Right forelimb (tissue), 1 donor: ENCODE measurements at regions not wholly inside any gene's neighbourhood (a gene's known extent, or its start where the extent isn't known, plus 50 kb on each side); places are given as distances from the start of the nearest gene placed in this dataset.

ENCODE experiments used
- DNase-seq: peaks from one replicate; pipeline ENCODE4 v3.0.0-alpha.2; 2018

DNA sequence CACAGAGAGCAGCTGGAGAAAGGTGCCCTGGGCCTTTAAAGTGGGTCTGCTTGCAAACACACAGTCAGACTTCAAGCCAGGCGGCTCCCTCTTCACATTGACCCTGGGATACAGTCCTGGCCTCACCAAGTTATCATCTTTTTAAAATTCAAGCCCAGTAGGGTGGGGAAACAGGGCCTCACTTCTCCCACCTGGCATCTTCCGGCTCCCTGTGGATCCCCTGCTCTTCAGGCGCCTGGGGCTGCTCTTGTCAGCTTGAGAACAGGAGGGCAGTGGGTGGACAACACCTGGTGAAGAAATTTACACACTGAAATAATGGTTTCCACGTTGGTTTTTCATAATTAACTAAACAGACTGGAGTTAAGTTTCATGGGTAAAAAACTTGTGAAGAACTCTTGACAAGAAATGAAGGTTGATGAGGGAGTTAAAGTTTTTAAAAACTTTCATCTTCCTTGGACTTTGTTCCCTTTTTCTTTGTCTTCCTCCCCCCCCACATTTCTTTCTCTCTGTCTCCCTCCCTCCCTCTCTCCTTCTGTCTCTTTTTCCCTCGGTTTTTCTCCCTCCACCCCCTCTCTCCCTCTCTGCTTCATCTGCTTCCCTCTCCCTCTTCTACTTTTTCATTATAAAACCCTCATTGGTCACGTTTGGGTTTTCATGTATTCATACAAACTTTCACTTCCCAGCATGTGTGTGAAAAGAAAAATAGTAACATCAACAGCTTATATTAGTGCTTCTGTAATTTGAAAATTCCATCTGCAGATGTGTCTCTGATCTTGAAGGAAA lies 219.6 kb downstream of the DMRT2 start:
- no peak for DNase-seq

GRCh38 chr9:1271367-1271766 lies 221.2 kb downstream of the DMRT2 start:
- no peak for DNase-seq

GRCh38 chr9:1271786-1272185 lies 221.6 kb downstream of the DMRT2 start:
- DNase-seq, result no peak

- DNase-seq, result no peak
Observed at GRCh38 chr9:1272488-1272887, 222.3 kb downstream of the DMRT2 start.

GRCh38 chr9:1273859-1274258 lies 223.7 kb downstream of the DMRT2 start:
- no peak for DNase-seq

DNA sequence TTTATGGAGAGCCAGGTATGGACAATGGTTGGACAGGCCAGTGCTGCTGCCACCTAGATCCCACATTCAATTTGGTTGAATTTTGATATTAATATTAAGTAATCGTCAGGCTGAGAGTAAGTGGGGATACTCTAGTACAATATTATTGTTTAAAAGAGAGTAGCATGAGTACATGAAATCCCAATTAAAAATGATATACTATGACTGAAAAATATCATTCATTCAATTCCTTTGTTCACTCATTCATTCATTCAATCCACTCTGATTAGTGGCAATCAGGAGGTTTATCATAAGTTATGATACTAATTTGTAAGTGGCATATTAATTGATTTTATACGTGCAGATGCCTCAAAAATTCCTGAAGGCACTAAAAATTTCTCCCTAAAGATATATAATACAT lies 224.2 kb downstream of the DMRT2 start:
- no peak for DNase-seq

DNA sequence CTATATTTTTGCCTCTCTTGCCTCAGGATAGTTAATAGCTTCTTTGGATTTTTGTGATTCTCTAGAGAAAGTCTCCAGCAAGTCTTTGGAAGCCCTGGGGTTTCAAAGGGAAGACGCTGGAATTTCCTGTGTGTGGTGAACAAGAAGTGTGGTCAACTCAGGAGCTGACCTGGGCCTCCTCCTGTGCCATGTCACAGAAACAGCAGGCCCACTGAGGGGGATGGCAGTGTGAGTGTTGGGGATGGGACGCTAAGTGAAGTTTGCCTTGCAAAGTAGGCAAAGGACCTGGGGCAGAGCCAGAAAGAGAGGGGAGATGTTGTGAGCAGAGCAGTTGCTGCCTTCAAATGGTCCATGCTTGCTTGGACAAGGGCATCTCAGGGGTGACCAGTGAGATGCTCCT lies 226.3 kb downstream of the DMRT2 start:
- no peak for DNase-seq

DNA sequence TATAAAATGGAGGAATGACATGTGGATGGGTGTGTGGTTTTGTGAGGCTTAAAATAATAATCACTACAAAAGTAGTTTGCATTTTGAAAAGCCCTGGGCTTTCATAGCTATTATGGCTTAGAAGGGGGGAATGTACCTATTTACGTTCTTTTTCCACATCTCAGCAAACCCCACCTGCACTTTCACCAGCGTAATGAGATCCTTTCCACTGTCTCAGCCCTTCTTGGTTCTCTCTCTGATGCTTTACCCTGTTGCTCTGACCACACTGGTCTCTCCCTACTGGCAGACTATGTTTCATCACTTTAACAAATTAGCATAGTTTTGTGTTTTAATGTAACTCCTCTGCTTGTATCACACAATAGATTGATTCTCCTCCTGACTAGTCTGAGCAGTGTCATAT lies 234.6 kb downstream of the DMRT2 start:
- DNase-seq, result no peak

GRCh38 chr9:1285526-1285925 lies 235.4 kb downstream of the DMRT2 start:
- no peak for DNase-seq

DNA sequence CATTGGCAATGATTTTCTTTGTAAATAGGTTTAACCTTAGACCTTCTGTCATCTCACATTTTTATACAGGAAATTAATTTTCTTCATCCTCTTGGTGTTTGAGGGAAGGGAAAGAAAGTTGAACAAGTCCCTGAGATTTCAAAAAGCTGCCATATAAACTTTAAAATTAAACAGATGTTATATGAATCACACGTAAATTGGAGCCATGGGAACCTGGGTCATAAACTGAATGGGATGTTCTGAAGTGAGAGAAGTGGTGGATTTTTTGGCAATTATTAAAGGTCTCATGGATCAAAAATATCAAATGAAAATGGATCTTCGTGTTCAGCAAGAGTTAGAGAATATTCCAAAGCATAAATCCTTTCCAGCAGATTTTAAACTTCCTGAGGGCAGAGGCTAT lies 242.2 kb downstream of the DMRT2 start:
- no peak for DNase-seq

- DNase-seq, result no peak
Observed at GRCh38 chr9:1294641-1295258, 244.6 kb downstream of the DMRT2 start.

DNA sequence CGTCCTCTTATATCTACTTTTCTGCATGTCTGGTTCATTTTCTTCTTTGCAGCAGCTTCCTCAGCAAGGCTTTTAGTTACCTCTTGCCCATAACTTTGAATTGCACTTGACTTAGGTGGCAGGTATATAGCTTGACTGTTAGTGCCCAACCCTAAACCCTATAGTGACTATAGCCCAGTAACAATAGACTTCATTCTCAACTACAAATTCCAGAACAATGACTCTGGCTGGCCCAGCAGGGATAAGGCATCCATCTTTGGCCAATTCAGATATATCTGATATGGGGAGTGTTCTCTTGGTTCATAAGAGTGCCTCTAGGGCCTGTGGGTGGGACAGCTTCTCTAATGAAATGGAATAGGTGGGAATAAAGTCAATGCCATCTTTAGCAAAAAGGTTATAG lies 246.2 kb downstream of the DMRT2 start:
- DNase-seq, result no peak

DNA sequence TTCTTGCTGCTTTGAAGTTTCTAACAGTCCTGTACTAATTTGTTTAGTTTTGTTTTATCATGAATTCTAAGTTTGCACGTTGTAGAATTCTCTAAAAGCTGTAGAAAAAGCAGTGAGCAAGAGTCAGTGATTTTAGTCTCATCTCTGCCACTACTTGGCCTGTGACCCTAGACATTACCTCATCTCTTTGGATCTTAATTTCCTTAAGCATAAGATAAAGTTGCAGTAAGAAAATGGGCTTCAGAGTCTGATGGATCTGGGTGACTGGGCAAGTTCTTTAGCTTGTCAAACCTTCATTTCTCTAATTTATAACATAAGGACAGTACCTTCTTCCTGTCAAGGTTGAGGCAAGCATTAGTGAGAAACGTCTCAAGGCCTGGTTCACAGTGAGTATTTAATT lies 247.9 kb downstream of the DMRT2 start:
- DNase-seq, result no peak

GRCh38 chr9:1300941-1301340 lies 250.8 kb downstream of the DMRT2 start:
- no peak for DNase-seq

DNA sequence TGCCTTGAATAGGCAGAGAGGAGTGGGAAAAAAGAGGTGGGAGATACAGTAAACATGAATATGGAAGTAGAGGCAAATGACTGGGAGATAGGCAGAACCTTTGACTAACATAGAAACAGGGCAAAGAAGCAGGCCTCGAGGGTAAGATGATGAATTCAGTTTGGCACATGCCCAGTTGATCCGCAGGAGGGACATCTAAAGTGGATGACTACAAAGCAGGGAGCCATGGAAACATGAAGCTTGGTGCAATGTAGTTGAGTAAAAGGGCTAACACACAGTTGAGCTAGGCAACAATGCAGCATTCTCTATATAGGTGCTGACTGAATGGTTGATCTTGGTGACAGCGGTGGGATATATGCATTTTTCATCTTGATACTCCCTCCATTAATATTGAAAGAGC lies 253.8 kb downstream of the DMRT2 start:
- no peak for DNase-seq

- DNase-seq, result no peak
Observed at GRCh38 chr9:1311462-1312042, 261.4 kb downstream of the DMRT2 start.

DNA sequence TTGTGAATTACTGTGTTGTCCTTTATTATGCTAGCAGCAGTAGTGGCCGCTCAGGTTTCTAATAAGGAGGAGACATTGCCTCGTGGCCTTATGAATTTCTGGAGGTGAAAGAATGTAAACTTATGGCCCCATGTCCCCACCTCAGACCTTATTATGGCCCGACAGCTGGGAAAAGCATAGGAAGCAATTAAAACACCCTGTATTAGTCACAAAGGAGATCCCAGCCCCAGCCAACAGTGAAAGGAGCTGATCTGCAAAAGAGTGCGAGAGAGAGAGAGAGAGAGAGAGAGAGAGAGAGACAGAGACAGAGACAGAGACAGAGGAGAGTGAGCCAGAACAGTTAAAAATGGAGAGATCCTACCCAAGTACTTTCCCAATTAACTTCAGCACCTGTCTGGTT lies 269.3 kb downstream of the DMRT2 start:
- no peak for DNase-seq

DNA sequence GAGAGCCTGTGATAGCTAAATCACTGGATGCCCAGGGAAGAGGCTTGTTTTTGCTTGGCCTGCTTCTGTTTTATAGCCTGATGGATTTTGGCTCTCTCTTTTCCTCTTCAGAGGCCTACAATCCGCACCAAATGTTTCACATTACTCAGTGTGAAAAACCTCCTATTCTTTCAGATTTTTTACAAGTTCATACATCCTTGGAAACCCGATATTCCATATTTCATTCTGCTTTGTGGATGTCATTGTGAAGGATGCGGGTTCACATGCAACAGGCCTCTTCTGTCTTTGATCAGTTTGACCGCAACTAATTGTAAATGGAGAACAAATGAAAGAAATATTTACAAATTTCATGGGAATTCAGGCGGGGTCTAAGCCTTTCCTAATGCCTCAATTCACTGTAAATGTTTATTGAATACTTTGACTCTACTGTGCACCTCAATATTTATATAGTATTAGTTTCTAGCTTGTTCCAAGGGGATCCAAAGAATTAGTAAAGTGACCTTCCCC lies 269.9 kb downstream of the DMRT2 start:
- no peak for DNase-seq

GRCh38 chr9:1320607-1321195 lies 270.5 kb downstream of the DMRT2 start:
- DNase-seq, result no peak

DNA sequence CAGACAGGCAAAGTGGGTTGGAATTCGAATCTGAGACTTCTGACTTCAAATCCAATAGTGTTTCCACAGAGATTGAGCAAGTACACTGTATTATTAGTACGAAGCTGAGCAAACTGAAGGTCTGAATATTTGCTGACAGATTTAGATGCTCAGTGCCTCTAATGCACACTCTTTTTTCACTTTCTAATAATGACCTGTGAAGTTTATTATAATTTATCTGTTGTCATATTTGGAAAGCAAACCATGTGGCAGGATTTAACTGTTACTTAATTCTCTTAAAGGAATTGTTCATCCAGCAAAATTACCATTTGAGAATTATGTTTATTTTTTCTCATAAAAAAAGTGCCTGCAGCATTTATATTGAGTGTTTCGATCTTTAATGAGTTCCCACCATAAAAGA lies 277.3 kb downstream of the DMRT2 start:
- DNase-seq, result no peak

DNA sequence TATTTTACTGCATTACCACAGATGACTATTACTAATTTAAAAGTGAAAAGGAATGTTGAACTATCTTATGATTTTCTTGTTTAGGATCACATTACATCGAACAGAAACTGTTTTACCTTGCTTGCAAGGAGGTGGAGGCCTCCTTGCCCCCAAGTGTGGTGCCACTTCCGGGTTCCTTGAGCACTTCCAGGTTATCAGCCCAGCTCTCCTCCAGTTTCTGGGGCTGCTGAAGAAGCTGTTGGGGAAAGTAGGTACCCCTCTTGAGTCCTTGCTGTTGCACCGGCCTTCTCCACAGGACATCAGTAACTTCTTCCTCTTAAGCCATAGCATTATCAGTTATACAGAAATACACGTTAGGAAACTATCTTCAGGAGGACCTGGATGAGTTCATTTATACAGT lies 278.2 kb downstream of the DMRT2 start:
- no peak for DNase-seq

DNA sequence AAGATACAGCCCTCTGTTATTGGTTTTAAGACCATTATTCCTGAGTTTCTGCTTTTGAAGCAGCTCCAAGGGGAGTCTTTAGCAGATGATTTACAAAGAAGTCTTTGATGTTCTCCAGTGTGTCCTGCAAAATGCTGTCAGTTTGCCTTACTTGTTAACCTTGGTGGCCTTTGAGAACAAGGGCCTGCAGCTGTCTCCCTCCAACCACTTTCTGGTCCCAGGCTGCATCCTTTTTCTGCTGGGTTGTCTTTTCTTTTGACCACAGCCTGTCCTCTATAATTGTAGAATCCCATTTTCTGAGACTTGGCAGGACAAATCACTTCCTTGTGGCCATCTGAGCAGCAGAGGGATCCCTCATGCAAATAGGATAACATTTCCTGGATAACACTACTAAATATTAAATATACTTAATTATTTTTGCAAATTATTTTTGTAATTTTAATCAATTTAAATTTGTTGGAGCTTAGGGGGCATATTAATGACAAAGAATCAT lies 281.4 kb downstream of the DMRT2 start:
- DNase-seq, result no peak

GRCh38 chr9:1332156-1332555 lies 282.0 kb downstream of the DMRT2 start:
- no peak for DNase-seq

DNA sequence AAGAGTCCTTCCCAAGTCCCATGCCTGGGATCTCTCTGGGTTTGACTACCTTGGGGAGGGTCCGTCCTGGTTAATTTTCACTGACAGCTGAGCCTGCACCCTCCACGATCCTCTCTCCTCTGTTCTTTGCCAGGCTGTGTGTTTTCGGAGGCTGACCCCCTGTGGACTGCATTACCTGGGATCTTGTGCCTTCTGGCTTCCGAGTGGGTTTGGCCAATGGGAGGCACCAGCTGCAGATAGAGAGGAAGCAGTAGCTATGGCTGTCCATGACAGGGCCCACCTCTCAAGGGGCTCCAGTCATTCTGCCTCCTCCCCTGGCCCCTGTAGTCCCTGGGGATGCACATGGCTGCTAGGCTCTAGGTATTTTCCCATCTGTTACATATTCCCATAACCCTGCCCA lies 285.0 kb downstream of the DMRT2 start:
- DNase-seq, result no peak
